ENCODE measurements at regions not wholly inside any gene's neighbourhood (a gene's known extent, or its start where the extent isn't known, plus 50 kb on each side); places are given as distances from the start of the nearest gene placed in this dataset.

- no peaks in the 10 kb centered on the region for H3K4me1 ChIP-seq (ENCODE audit: low read depth)
- no peak for DNase-seq (ENCODE audit: low read depth in 1 of 2, low spot score in 1 of 2)
- no peak overlapping the region for H3K27ac ChIP-seq
- H3K36me3 ChIP-seq = no peaks in the 10 kb centered on the region
- H3K27me3 ChIP-seq = no peaks in the 10 kb centered on the region
- H3K9me3 ChIP-seq (ENCODE audit: low read depth) = no peaks in the 10 kb centered on the region
- no peak for TF ChIP-seq CTCF (IDR thresholded peaks at IDR 0.05; ENCODE audit: low read depth, low read length)
- no peak overlapping the region for H3K4me3 ChIP-seq
Measured at GRCh38 chr10:55191236-55191860, 390.3 kb upstream of the PCDH15 start.

DNA sequence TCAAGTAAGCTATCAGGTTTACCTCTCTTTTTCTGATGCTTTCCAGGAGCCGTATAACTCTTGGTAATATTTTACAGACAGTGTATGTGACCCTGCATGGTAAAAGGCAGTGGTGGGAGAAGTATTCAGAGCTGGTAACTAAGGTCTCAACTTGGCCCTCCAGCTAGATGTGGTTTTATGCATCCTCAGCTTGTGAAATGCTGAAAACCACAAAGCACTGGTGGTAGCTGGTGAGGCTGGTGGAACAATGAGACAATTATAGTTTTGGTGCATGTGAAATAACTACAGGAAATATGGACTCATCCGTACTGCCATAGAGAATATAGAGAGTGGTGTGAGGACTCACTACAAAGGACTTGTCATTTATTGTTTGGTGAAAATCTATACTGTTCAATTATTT, 383.0 kb upstream of the PCDH15 start:
- no peak for TF ChIP-seq CTCF (IDR thresholded peaks at IDR 0.05; ENCODE audit: low read depth, low read length)
- Histone ChIP-seq H3K27ac (no peak overlapping the region), H3K4me1 (ENCODE audit: low read depth) (no peaks in the 10 kb centered on the region), H3K4me3 (no peak overlapping the region), H3K36me3 (no peaks in the 10 kb centered on the region), H3K9me3 (ENCODE audit: low read depth) (no peaks in the 10 kb centered on the region), H3K27me3 (no peaks in the 10 kb centered on the region)
- peak in 1 of 2 donors; percentile 3 for DNase-seq (ENCODE audit: low read depth in 1 of 2, low spot score in 1 of 2)

- Histone ChIP-seq H3K4me1 (ENCODE audit: low read depth) (no peaks in the 10 kb centered on the region), H3K9me3 (ENCODE audit: low read depth) (no peaks in the 10 kb centered on the region), H3K36me3 (no peaks in the 10 kb centered on the region), H3K4me3 (no peak overlapping the region), H3K27me3 (no peaks in the 10 kb centered on the region), H3K27ac (no peak overlapping the region)
- no peak for DNase-seq (ENCODE audit: low read depth in 1 of 2, low spot score in 1 of 2)
- no peak for TF ChIP-seq CTCF (IDR thresholded peaks at IDR 0.05; ENCODE audit: low read depth, low read length)
Measured at GRCh38 chr10:55180357-55180756, 379.3 kb upstream of the PCDH15 start.

DNA sequence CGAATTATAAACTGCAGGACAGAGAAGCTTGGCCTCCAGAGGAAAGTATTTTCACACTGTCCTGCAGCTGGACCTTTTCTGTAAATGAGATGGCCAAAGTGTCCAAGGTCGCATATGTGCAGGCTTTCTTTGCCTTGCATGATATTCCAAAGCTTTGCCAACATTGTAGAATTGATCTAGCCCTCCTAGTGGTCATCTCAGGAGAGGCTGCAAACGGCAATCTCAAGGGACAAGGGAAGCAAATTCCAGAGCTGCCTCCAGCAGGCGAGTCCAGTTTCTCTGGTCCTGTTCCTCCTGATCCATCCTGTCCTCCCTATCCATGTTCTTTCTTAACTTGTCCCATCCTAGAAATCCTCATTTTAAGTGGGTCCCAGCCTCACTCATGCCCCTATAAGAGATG, 373.4 kb upstream of the PCDH15 start:
- H3K4me3 ChIP-seq = no peak overlapping the region
- H3K27me3 ChIP-seq = no peaks in the 10 kb centered on the region
- DNase-seq (ENCODE audit: low read depth in 1 of 2, low spot score in 1 of 2) = peak in 1 of 2 donors; percentile 7
- TF ChIP-seq CTCF (IDR thresholded peaks at IDR 0.05; ENCODE audit: low read depth, low read length) = no peak
- H3K36me3 ChIP-seq = no peaks in the 10 kb centered on the region
- H3K4me1 ChIP-seq (ENCODE audit: low read depth) = no peaks in the 10 kb centered on the region
- H3K9me3 ChIP-seq (ENCODE audit: low read depth) = no peaks in the 10 kb centered on the region
- H3K27ac ChIP-seq = no peak overlapping the region

DNA sequence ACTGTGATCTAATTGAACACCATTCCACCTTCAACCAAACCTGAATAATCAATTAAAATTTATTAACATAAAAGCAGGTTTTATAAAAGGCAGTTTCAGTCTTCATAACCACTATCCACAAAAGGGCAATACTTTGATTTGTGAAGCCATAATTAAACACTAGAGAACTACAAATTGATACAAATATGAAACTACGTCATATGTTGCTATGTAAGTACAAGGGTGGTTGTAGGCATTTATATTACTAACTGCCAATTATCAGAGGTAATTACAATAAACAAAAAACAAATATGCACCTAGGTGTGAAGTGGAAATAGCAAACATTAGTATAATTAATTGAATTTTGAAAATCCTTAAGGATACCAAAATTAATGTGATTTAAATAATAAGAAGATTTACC, 368.5 kb upstream of the PCDH15 start:
- H3K4me1 ChIP-seq (ENCODE audit: low read depth) = no peaks in the 10 kb centered on the region
- no peaks in the 10 kb centered on the region for H3K27me3 ChIP-seq
- H3K27ac ChIP-seq = no peak overlapping the region
- no peaks in the 10 kb centered on the region for H3K36me3 ChIP-seq
- DNase-seq (ENCODE audit: low read depth in 1 of 2, low spot score in 1 of 2) = no peak
- no peak for TF ChIP-seq CTCF (IDR thresholded peaks at IDR 0.05; ENCODE audit: low read depth, low read length)
- H3K9me3 ChIP-seq (ENCODE audit: low read depth) = no peaks in the 10 kb centered on the region
- H3K4me3 ChIP-seq = no peak overlapping the region
